HFFc6 (cell line): ENCODE measurements at regions not wholly inside any gene's neighbourhood (a gene's known extent, or its start where the extent isn't known, plus 50 kb on each side); places are given as distances from the start of the nearest gene placed in this dataset.

Experiments
- DNase-seq: peaks from one replicate; pipeline ENCODE4 v3.0.0-alpha.2; 2018
- H3K27ac Mint-ChIP-seq: 2 replicates; pipeline ENCODE4 v1.8.0; 2020; ENCODE audit warnings: mild to moderate bottlenecking, mixed read lengths
- H3K27me3 Mint-ChIP-seq: 2 replicates; pipeline ENCODE4 v1.8.0; 2021; ENCODE audit warnings: mild to moderate bottlenecking, moderate library complexity, mixed read lengths; ENCODE audit not compliant: insufficient read depth
- H3K36me3 Mint-ChIP-seq: 2 replicates; pipeline ENCODE4 v1.8.0; 2021; ENCODE audit warnings: low read depth, mixed read lengths
- H3K4me1 Mint-ChIP-seq: 2 replicates; pipeline ENCODE4 v1.8.0; 2020; ENCODE audit warnings: low read depth, mixed read lengths
- H3K4me3 Mint-ChIP-seq: 2 replicates; pipeline ENCODE4 v1.8.0; 2020; ENCODE audit warnings: mild to moderate bottlenecking, moderate library complexity, mixed read lengths
- H3K9me3 Mint-ChIP-seq: 2 replicates; pipeline ENCODE4 v1.8.0; 2020; ENCODE audit warnings: mild to moderate bottlenecking, mixed read lengths
- TF ChIP-seq, protein P1 (sequence below): fragments of 200-600 bp; sonication (generic); IDR thresholded peaks from 2 replicates; pipeline ENCODE4 v1.5.0; 2021; ENCODE audit warnings: antibody characterized with exemption, mild to moderate bottlenecking

GRCh38 chr6:14353281-14353680 is 235.7 kb downstream of the CD83 start:
- H3K9me3 Mint-ChIP-seq, result peaks cover 7% of the 10 kb centered on the region
- H3K4me1 Mint-ChIP-seq, result peaks cover 11% of the 10 kb centered on the region

GRCh38 chr6:14353798-14354197 is 236.2 kb downstream of the CD83 start:
- no peak overlapping the region for H3K4me3 Mint-ChIP-seq
- DNase-seq, result no peak
- no peak overlapping the region for H3K27ac Mint-ChIP-seq
- no peaks in the 10 kb centered on the region; the same call in 1 of the 2 replicates for H3K27me3 Mint-ChIP-seq
- no peaks in the 10 kb centered on the region for H3K36me3 Mint-ChIP-seq
- TF ChIP-seq, protein P1, sequence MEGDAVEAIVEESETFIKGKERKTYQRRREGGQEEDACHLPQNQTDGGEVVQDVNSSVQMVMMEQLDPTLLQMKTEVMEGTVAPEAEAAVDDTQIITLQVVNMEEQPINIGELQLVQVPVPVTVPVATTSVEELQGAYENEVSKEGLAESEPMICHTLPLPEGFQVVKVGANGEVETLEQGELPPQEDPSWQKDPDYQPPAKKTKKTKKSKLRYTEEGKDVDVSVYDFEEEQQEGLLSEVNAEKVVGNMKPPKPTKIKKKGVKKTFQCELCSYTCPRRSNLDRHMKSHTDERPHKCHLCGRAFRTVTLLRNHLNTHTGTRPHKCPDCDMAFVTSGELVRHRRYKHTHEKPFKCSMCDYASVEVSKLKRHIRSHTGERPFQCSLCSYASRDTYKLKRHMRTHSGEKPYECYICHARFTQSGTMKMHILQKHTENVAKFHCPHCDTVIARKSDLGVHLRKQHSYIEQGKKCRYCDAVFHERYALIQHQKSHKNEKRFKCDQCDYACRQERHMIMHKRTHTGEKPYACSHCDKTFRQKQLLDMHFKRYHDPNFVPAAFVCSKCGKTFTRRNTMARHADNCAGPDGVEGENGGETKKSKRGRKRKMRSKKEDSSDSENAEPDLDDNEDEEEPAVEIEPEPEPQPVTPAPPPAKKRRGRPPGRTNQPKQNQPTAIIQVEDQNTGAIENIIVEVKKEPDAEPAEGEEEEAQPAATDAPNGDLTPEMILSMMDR, result no peak
- peaks cover 3% of the 10 kb centered on the region for H3K9me3 Mint-ChIP-seq
- peaks cover 11% of the 10 kb centered on the region for H3K4me1 Mint-ChIP-seq

More at GRCh38 chr6:14353281-14353680, 235.7 kb downstream of the CD83 start:
- no peak for DNase-seq
- Mint-ChIP-seq H3K36me3 (no peaks in the 10 kb centered on the region), H3K4me3 (no peak overlapping the region), H3K27ac (no peak overlapping the region), H3K27me3 (peaks cover 3% of the 10 kb centered on the region; the same call in 1 of the 2 replicates)
- TF ChIP-seq, protein P1, result no peak

GRCh38 chr6:14354919-14355572 is 237.5 kb downstream of the CD83 start:
- Mint-ChIP-seq H3K27ac (no peak overlapping the region), H3K27me3 (no peaks in the 10 kb centered on the region; the same call in 1 of the 2 replicates), H3K4me1 (peaks cover 11% of the 10 kb centered on the region), H3K9me3 (no peaks in the 10 kb centered on the region), H3K36me3 (no peaks in the 10 kb centered on the region), H3K4me3 (no peak overlapping the region)
- peak; percentile 75 for DNase-seq
- TF ChIP-seq, protein P1, result no peak

DNA sequence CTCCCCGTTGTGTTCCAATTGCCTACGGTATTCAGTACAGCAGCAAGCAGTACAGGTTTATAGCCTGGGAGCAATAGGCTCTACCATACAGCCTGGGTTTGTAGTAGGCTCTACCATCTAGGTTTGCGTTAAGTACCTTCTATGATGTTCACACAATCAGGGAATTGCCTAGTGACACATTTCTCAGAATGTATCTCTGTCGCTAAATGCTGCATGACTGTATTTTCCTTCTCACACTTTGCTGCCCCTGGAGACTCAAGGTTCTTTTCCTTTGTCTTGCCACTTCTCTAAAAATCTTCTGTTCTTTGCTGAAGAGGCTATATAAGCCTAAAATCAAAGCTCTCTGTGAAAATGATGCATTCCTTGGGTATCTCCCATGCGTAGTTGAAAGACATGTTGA is 241.9 kb downstream of the CD83 start:
- H3K4me1 Mint-ChIP-seq, result peaks cover 11% of the 10 kb centered on the region
- H3K36me3 Mint-ChIP-seq, result no peaks in the 10 kb centered on the region
- H3K4me3 Mint-ChIP-seq, result no peak overlapping the region
- H3K27me3 Mint-ChIP-seq, result peaks cover 13% of the 10 kb centered on the region
- DNase-seq, result no peak
- TF ChIP-seq, protein P1, result no peak
- H3K27ac Mint-ChIP-seq, result no peak overlapping the region
- no peaks in the 10 kb centered on the region for H3K9me3 Mint-ChIP-seq

- H3K9me3 Mint-ChIP-seq, result no peaks in the 10 kb centered on the region
- no peak overlapping the region for H3K27ac Mint-ChIP-seq
- H3K36me3 Mint-ChIP-seq, result no peaks in the 10 kb centered on the region
- H3K4me1 Mint-ChIP-seq, result no peaks in the 10 kb centered on the region
- DNase-seq, result no peak
- peaks cover 13% of the 10 kb centered on the region for H3K27me3 Mint-ChIP-seq
- TF ChIP-seq, protein P1, result no peak
- no peak overlapping the region for H3K4me3 Mint-ChIP-seq
Observed at GRCh38 chr6:14360565-14360964, 243.0 kb downstream of the CD83 start.
